CD8-positive, alpha-beta memory T cell (primary cell): ENCODE measurements at regions not wholly inside any gene's neighbourhood (a gene's known extent, or its start where the extent isn't known, plus 50 kb on each side); places are given as distances from the start of the nearest gene placed in this dataset.

Source experiments
- CTCF ChIA-PET: fragments of 350-600 bp; sonication (Branson Sonifier 250); formaldehyde crosslinking; loops from one replicate; lab custom pipeline; 2021; ENCODE audit warnings: antibody characterized with exemption; lab: Charles Lee
- POLR2A ChIA-PET: fragments of 350-600 bp; sonication (Branson Sonifier 250); formaldehyde crosslinking; loops from one replicate; lab custom pipeline; 2021; ENCODE audit warnings: antibody characterized with exemption; lab: Charles Lee
- DNase-seq, 5 donors: peaks; one replicate each; pipeline versions ENCODE4 v3.0.0 to v3.0.0-alpha.2; 2020 to 2022; ENCODE audit warnings: mixed read lengths in 1 of 5
- H3K27ac ChIP-seq: one replicate; pipeline ENCODE4 v1.7.0; 2013; ENCODE audit warnings: low read depth, mild to moderate bottlenecking, low read length, moderate library complexity
- H3K27me3 ChIP-seq: 2 replicates; pipeline ENCODE4 v1.7.0; 2013; ENCODE audit warnings: low read length, mild to moderate bottlenecking; ENCODE audit not compliant: insufficient read depth, poor library complexity, severe bottlenecking
- H3K36me3 ChIP-seq: 2 replicates; pipeline ENCODE4 v1.7.0; 2013; ENCODE audit warnings: mild to moderate bottlenecking, low read length, moderate library complexity; ENCODE audit not compliant: insufficient read depth
- H3K4me1 ChIP-seq: 2 replicates; pipeline ENCODE4 v1.7.0; 2013; ENCODE audit warnings: mild to moderate bottlenecking, low read length, moderate library complexity; ENCODE audit not compliant: insufficient read depth
- H3K4me3 ChIP-seq: 2 replicates; pipeline ENCODE4 v1.7.0; 2013; ENCODE audit warnings: mild to moderate bottlenecking, low read length
- H3K9me3 ChIP-seq: 2 replicates; pipeline ENCODE4 v1.7.0; 2013; ENCODE audit warnings: mild to moderate bottlenecking, low read length
- H3K27ac Mint-ChIP-seq, 8 donors: one replicate each; pipeline ENCODE4 v1.8.0; 2020 to 2021; ENCODE audit warnings: mixed read lengths in 8 of 8, mild to moderate bottlenecking in 6 of 8, inconsistent platforms in 3 of 8, moderate library complexity in 3 of 8
- H3K27me3 Mint-ChIP-seq, 2 donors: one replicate each; pipeline ENCODE4 v1.8.0; 2020 to 2021; ENCODE audit warnings: mixed read lengths in 2 of 2, mild to moderate bottlenecking in 1 of 2, moderate library complexity in 1 of 2
- H3K36me3 Mint-ChIP-seq, 3 donors: one replicate each; pipeline ENCODE4 v1.8.0; 2020 to 2021; ENCODE audit warnings: mixed read lengths in 3 of 3, inconsistent platforms in 1 of 3, mild to moderate bottlenecking in 1 of 3
- H3K4me1 Mint-ChIP-seq, 3 donors: one replicate each; pipeline ENCODE4 v1.8.0; 2020 to 2021; ENCODE audit warnings: mixed read lengths in 3 of 3, inconsistent platforms in 1 of 3, mild to moderate bottlenecking in 1 of 3
- H3K4me3 Mint-ChIP-seq, 7 donors: one replicate each; pipeline ENCODE4 v1.8.0; 2020 to 2021; ENCODE audit warnings: mixed read lengths in 7 of 7, mild to moderate bottlenecking in 6 of 7, moderate library complexity in 4 of 7, inconsistent platforms in 2 of 7
- H3K9me3 Mint-ChIP-seq, 5 donors: one replicate each; pipeline ENCODE4 v1.8.0; 2020 to 2022; ENCODE audit warnings: mixed read lengths in 5 of 5, mild to moderate bottlenecking in 3 of 5, moderate library complexity in 2 of 5, inconsistent platforms in 1 of 5

DNA sequence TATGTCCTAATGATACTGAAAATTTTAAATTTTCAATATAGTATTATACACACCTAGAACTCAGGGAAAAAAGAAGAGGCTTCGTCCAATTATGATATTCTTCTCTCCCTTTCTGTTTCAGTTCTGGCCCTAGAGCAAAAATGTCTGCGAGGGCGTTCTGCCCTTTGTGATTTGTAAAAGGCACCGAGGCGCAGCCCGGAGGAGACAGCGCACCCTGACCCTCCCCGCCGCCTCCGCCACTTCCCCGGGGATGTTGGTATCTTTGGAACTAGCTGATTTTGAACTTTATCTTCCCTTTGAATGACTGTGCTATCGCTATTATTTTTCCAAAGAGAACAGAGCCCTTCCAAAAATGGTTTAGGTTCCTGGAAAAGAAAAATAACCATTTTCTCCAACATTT, 173.2 kb upstream of the FAM9B start:
- Histone ChIP-seq H3K27me3 (no peaks in the 10 kb centered on the region), H3K9me3 (no peaks in the 10 kb centered on the region), H3K4me3 (no peak overlapping the region), H3K4me1 (no peaks in the 10 kb centered on the region), H3K36me3 (no peaks in the 10 kb centered on the region), H3K27ac (no peak overlapping the region)
- H3K9me3 Mint-ChIP-seq = peaks cover 0 to 3% (median 0%) of the 10 kb centered on the region in 5 donors
- peaks cover 3 to 12% of the 10 kb centered on the region in 2 donors for H3K27me3 Mint-ChIP-seq
- peak overlapping the region in 1 of 8 donors; percentile 71 for H3K27ac Mint-ChIP-seq
- POLR2A ChIA-PET = no interaction called here
- CTCF ChIA-PET = no interaction called here
- no peaks in the 10 kb centered on the region for H3K36me3 Mint-ChIP-seq
- H3K4me1 Mint-ChIP-seq = peaks cover 24 to 26% (median 26%) of the 10 kb centered on the region in 3 donors
- DNase-seq = no peak
- H3K4me3 Mint-ChIP-seq = no peak overlapping the region

DNA sequence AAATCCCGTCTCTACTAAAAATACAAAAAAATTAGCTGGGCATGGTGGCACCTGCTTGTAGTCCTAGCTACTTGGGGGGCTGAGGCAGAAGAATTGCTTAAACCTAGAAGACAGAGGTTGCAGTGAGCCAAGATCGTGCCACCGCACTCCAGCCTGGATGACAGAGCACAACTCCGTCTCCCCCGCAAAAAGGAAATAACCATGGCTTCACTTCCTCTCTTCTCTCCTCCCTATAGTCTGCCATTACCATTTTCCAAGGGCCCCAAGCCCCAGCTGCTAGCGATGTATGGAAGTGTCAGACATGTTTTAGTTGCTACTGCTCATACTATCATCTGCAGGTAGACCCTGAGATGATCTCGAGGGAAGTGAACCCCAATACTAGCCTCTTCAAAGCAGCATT, 177.3 kb upstream of the FAM9B start:
- Mint-ChIP-seq H3K36me3 (no peaks in the 10 kb centered on the region), H3K27me3 (peaks cover 3 to 12% of the 10 kb centered on the region in 2 donors), H3K9me3 (peaks cover 0 to 3% (median 0%) of the 10 kb centered on the region in 5 donors), H3K4me3 (no peak overlapping the region), H3K27ac (no peak overlapping the region), H3K4me1 (peaks cover 6 to 10% (median 8%) of the 10 kb centered on the region in 3 donors)
- Histone ChIP-seq H3K4me3 (no peak overlapping the region), H3K9me3 (no peaks in the 10 kb centered on the region), H3K27me3 (no peaks in the 10 kb centered on the region), H3K36me3 (no peaks in the 10 kb centered on the region), H3K27ac (no peak overlapping the region), H3K4me1 (no peaks in the 10 kb centered on the region)
- CTCF ChIA-PET = no interaction called here
- no peak for DNase-seq
- POLR2A ChIA-PET = no interaction called here

GRCh38 chrX:9221781-9222180, 187.9 kb upstream of the FAM9B start:
- no peak overlapping the region for H3K4me3 ChIP-seq
- CTCF ChIA-PET = no interaction called here
- Mint-ChIP-seq H3K4me3 (peak overlapping the region in 1 of 7 donors; percentile 3), H3K27me3 (peaks cover 0 to 9% of the 10 kb centered on the region in 2 donors), H3K36me3 (peaks cover 0 to 2% (median 0%) of the 10 kb centered on the region in 3 donors), H3K9me3 (no peaks in the 10 kb centered on the region), H3K27ac (no peak overlapping the region), H3K4me1 (no peaks in the 10 kb centered on the region)
- no peaks in the 10 kb centered on the region for H3K36me3 ChIP-seq
- POLR2A ChIA-PET = no interaction called here
- no peak for DNase-seq
- no peaks in the 10 kb centered on the region for H3K9me3 ChIP-seq
- no peaks in the 10 kb centered on the region for H3K27me3 ChIP-seq
- no peaks in the 10 kb centered on the region for H3K4me1 ChIP-seq
- no peak overlapping the region for H3K27ac ChIP-seq

DNA sequence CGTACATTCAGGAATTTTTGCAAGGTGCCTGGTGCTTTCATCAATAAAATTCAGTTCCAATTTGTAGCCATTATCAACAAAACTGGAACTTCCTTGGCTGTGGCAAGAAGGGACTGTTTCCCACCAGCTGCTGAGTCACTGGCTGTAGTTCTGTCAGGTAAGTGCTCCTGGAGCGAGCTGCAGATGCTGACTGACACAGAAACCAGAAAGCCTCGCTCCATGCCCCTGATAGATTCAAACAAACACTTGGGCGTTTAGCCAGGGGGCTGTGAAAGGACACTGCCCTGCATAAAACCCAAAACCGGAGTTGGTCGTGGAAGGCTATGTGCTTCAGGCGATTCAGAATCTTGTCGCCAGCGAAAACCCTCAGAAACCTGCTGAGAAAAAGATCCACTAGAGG, 188.4 kb upstream of the FAM9B start:
- no peaks in the 10 kb centered on the region for H3K9me3 Mint-ChIP-seq
- ChIA-PET CTCF (no interaction called here), POLR2A (no interaction called here)
- Histone ChIP-seq H3K9me3 (no peaks in the 10 kb centered on the region), H3K27me3 (no peaks in the 10 kb centered on the region), H3K4me1 (no peaks in the 10 kb centered on the region), H3K4me3 (no peak overlapping the region), H3K27ac (no peak overlapping the region), H3K36me3 (no peaks in the 10 kb centered on the region)
- H3K4me3 Mint-ChIP-seq = no peak overlapping the region
- peaks cover 0 to 2% (median 0%) of the 10 kb centered on the region in 3 donors for H3K36me3 Mint-ChIP-seq
- peaks cover 0 to 6% of the 10 kb centered on the region in 2 donors for H3K27me3 Mint-ChIP-seq
- no peak for DNase-seq
- H3K27ac Mint-ChIP-seq = no peak overlapping the region
- no peaks in the 10 kb centered on the region for H3K4me1 Mint-ChIP-seq

DNA sequence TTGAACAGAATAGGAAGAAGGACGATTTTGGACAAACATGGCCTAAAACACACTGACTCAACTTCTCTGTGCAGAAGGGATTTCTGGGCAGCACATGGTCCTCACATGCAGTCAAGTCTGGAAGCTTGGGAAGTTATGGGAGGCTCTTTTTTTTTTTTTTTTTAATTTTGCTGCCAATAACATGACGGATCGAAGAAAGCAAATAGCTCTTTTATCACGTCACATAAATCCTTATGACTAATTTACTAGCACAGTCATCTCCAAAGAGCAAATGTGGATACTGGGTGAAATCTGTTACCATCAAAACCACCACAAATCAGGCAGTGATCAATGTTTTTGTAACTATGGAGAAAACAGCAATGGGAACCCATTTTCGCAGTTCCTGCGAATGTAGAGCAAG, 193.3 kb upstream of the FAM9B start:
- H3K27me3 Mint-ChIP-seq = peaks cover 0 to 4% of the 10 kb centered on the region in 2 donors
- peaks cover 0 to 6% (median 5%) of the 10 kb centered on the region in 3 donors for H3K4me1 Mint-ChIP-seq
- H3K4me3 Mint-ChIP-seq = no peak overlapping the region
- no peaks in the 10 kb centered on the region for H3K4me1 ChIP-seq
- H3K9me3 Mint-ChIP-seq = no peaks in the 10 kb centered on the region
- no peaks in the 10 kb centered on the region for H3K36me3 Mint-ChIP-seq
- H3K36me3 ChIP-seq = no peaks in the 10 kb centered on the region
- POLR2A ChIA-PET = no interaction called here
- DNase-seq = no peak
- CTCF ChIA-PET = no interaction called here
- no peaks in the 10 kb centered on the region for H3K9me3 ChIP-seq
- no peak overlapping the region for H3K27ac ChIP-seq
- no peak overlapping the region for H3K27ac Mint-ChIP-seq
- no peaks in the 10 kb centered on the region for H3K27me3 ChIP-seq
- no peak overlapping the region for H3K4me3 ChIP-seq

DNA sequence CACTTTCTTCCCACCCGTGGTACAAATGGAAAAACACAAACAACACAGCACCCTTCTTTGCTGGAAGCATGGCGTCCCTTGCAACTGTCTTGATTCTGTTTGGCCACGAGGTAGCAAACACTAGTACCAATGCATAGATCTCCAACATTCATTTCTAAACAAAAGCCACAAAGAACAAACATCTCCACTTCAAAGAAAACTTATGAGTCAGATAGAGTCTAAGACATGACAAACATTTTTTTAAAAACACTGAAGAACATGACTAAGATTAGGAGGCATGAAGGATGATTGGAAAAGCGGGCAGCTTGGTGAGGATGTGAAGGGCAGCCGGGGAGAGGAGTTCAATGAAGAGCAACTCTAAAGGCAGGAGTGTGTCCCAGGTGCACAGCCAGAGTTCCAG, 197.6 kb upstream of the FAM9B start:
- Histone ChIP-seq H3K4me3 (no peak overlapping the region), H3K4me1 (no peaks in the 10 kb centered on the region), H3K27me3 (no peaks in the 10 kb centered on the region), H3K36me3 (no peaks in the 10 kb centered on the region), H3K27ac (no peak overlapping the region), H3K9me3 (no peaks in the 10 kb centered on the region)
- ChIA-PET CTCF (no interaction called here), POLR2A (no interaction called here)
- Mint-ChIP-seq H3K27ac (no peak overlapping the region), H3K36me3 (no peaks in the 10 kb centered on the region), H3K27me3 (peaks cover 0 to 2% of the 10 kb centered on the region in 2 donors), H3K4me1 (peaks cover 0 to 6% (median 5%) of the 10 kb centered on the region in 3 donors), H3K4me3 (no peak overlapping the region), H3K9me3 (no peaks in the 10 kb centered on the region)
- DNase-seq = no peak

DNA sequence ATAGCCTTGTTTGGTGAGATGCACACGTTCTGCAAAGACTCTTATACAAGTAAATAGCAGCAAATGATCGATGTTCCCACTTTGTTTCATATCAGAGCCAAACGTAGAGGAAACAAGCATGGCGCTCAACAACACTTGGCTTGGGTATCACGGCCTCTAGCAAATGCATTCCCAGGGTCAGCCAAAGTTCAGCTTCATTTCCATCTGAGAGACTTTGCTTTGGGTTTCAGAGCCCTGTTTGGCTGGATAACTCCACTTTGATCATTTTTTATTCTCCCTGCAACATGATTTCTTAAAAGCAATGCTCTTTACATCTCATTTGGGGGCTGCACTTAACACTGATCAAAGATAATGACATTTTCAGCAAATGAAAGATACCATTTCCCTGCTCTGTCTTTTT, 199.2 kb upstream of the FAM9B start:
- H3K4me3 Mint-ChIP-seq = no peak overlapping the region
- Histone ChIP-seq H3K4me1 (no peaks in the 10 kb centered on the region), H3K4me3 (no peak overlapping the region), H3K36me3 (no peaks in the 10 kb centered on the region), H3K27me3 (no peaks in the 10 kb centered on the region), H3K9me3 (no peaks in the 10 kb centered on the region), H3K27ac (no peak overlapping the region)
- H3K4me1 Mint-ChIP-seq = peaks cover 3 to 10% (median 6%) of the 10 kb centered on the region in 3 donors
- H3K9me3 Mint-ChIP-seq = no peaks in the 10 kb centered on the region
- no peaks in the 10 kb centered on the region for H3K36me3 Mint-ChIP-seq
- DNase-seq = no peak
- ChIA-PET POLR2A (no interaction called here), CTCF (no interaction called here)
- peaks cover 0 to 2% of the 10 kb centered on the region in 2 donors for H3K27me3 Mint-ChIP-seq
- H3K27ac Mint-ChIP-seq = no peak overlapping the region

DNA sequence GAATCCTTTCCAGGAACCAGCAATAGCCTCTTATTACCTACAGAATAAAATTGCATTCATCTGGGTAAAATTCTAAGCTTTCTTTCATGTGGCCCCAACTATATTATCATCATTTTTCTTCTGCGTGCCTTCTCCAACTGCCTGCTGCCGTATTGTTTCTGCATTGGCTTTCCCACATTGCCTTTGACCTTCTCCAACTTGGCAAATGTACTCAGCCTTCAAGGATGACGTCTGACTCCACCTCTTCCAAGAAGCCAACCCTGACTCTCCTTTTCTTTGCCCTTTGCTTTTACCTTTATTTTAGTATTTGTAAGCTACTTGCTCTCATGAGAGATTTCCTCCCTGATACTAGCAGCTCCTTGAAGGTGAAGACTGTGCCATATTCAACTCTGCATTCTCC, 200.4 kb upstream of the FAM9B start:
- CTCF ChIA-PET = no interaction called here
- Histone ChIP-seq H3K36me3 (no peaks in the 10 kb centered on the region), H3K27me3 (no peaks in the 10 kb centered on the region), H3K4me3 (no peak overlapping the region), H3K27ac (no peak overlapping the region), H3K4me1 (no peaks in the 10 kb centered on the region), H3K9me3 (no peaks in the 10 kb centered on the region)
- no peak for DNase-seq
- H3K4me1 Mint-ChIP-seq = peaks cover 3 to 10% (median 6%) of the 10 kb centered on the region in 3 donors
- POLR2A ChIA-PET = no interaction called here
- H3K4me3 Mint-ChIP-seq = no peak overlapping the region
- H3K9me3 Mint-ChIP-seq = no peaks in the 10 kb centered on the region
- peaks cover 0 to 2% of the 10 kb centered on the region in 2 donors for H3K27me3 Mint-ChIP-seq
- no peak overlapping the region for H3K27ac Mint-ChIP-seq
- no peaks in the 10 kb centered on the region for H3K36me3 Mint-ChIP-seq

- H3K27ac ChIP-seq = no peak overlapping the region
- ChIA-PET POLR2A (no interaction called here), CTCF (no interaction called here)
- Mint-ChIP-seq H3K36me3 (no peaks in the 10 kb centered on the region), H3K4me1 (peaks cover 3 to 10% (median 6%) of the 10 kb centered on the region in 3 donors), H3K27ac (no peak overlapping the region), H3K9me3 (no peaks in the 10 kb centered on the region), H3K27me3 (peaks cover 0 to 2% of the 10 kb centered on the region in 2 donors), H3K4me3 (no peak overlapping the region)
- no peaks in the 10 kb centered on the region for H3K4me1 ChIP-seq
- no peaks in the 10 kb centered on the region for H3K36me3 ChIP-seq
- H3K27me3 ChIP-seq = no peaks in the 10 kb centered on the region
- H3K4me3 ChIP-seq = no peak overlapping the region
- H3K9me3 ChIP-seq = no peaks in the 10 kb centered on the region
- DNase-seq = no peak
These were observed 201.8 kb upstream of the FAM9B start for GRCh38 chrX:9235722-9236121.
